H1 (cell line): ENCODE measurements at regions not wholly inside any gene's neighbourhood (a gene's known extent, or its start where the extent isn't known, plus 50 kb on each side); places are given as distances from the start of the nearest gene placed in this dataset.

Source experiments
- ASH2L ChIP-seq: fragments of 200-600, 300-600 bp; sonication (generic); IDR thresholded peaks from one replicate; pipeline ENCODE4 v1.7.1; 2017; ENCODE audit warnings: low read length
- CHD1 ChIP-seq: IDR thresholded peaks from 2 replicates; pipeline ENCODE4 v1.6.1; 2012; ENCODE audit warnings: low read depth, low read length, improper control_type of control experiment
- CHD7 ChIP-seq: fragments of 300-600 bp; sonication (generic); IDR thresholded peaks from 2 replicates; pipeline ENCODE4 v1.7.1; 2012; ENCODE audit warnings: low read length, moderate library complexity, mild to moderate bottlenecking, inconsistent platforms; ENCODE audit not compliant: insufficient replicate concordance
- EP300 ChIP-seq, 2 experiments: IDR thresholded peaks; 1 replicate in 1 of 2; 2 replicates in 1 of 2; pipeline ENCODE4 v1.6.1; 2011 to 2012; ENCODE audit warnings: low read depth in 2 of 2, low read length in 2 of 2, mild to moderate bottlenecking in 2 of 2, borderline replicate concordance in 1 of 2, inconsistent platforms in 1 of 2, moderate library complexity in 1 of 2
- HDAC2 ChIP-seq, 2 experiments: fragments of 300-600 bp in 1 of 2; sonication (generic) in 1 of 2; IDR thresholded peaks; 2 replicates each; pipeline ENCODE4 v1.6.1; 2011 to 2012; ENCODE audit warnings: low read depth in 2 of 2, low read length in 2 of 2, mild to moderate bottlenecking in 2 of 2, moderate library complexity in 2 of 2, borderline replicate concordance in 1 of 2, inconsistent platforms in 1 of 2
- MAX ChIP-seq: IDR thresholded peaks from 2 replicates; pipeline ENCODE4 v1.6.1; 2012; ENCODE audit warnings: inconsistent platforms
- SAP30 ChIP-seq: fragments of 300-600 bp; sonication (generic); IDR thresholded peaks from 2 replicates; pipeline ENCODE4 v1.7.1; 2012; ENCODE audit warnings: low read length, moderate library complexity, mild to moderate bottlenecking, inconsistent platforms; ENCODE audit not compliant: insufficient read depth, insufficient replicate concordance
- SP4 ChIP-seq: IDR thresholded peaks from 2 replicates; pipeline ENCODE4 v1.6.1; 2012; ENCODE audit warnings: low read length, inconsistent platforms
- SRF ChIP-seq: IDR thresholded peaks from 2 replicates; pipeline ENCODE4 v1.6.1; 2011; ENCODE audit warnings: mild to moderate bottlenecking, low read depth, low read length, moderate library complexity

DNA sequence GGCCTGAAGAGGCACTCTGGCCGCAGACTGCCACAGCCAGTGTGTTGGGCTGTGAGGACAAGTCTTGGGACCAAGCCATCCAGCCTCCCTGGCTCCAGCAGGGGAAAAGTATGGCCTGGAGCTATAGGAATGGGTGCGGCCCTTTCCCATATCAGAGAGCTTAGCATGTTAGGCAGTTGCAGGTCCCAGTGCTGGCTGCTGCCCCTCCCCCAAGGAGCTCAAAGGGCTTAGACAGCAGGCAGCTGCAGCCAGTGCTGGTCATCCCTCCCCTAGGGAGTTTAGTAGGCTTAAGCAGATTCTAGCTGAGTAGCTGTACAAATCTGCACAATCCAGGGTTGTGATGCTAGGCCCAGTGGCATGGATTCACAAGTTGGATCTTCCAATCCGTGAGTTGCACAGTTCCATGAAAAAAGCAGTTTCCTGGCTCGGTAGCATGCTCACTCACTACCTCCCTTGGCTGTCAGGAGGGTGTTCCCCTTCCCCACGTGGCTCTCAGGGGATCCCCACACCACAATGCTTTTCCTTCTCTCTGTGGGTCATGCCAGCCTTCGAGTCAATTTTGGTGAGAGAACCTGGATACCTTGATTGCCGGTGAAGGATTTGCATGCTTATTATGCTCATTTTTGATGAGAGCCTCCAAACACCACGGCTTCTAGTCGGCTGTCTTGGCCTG lies 1490.8 kb downstream of the BRINP3 start (continued):
- TF ChIP-seq CHD7: no peak
- no peak for TF ChIP-seq MAX
- no peak for TF ChIP-seq ASH2L
- no peak for TF ChIP-seq SAP30
- no peak for TF ChIP-seq HDAC2 (IDR thresholded peaks at IDR 0.05; ENCODE audit: borderline replicate concordance in 1 of 2, low read depth in 2 of 2, low read length in 2 of 2)
- TF ChIP-seq CHD1: no peak
- TF ChIP-seq SP4: no peak
- no peak for TF ChIP-seq EP300 (IDR thresholded peaks at IDR 0.05; ENCODE audit: borderline replicate concordance in 1 of 2, low read depth in 2 of 2, low read length in 2 of 2)
- no peak for TF ChIP-seq SRF
